ENCODE measurements at regions not wholly inside any gene's neighbourhood (a gene's known extent, or its start where the extent isn't known, plus 50 kb on each side); places are given as distances from the start of the nearest gene placed in this dataset.

DNA sequence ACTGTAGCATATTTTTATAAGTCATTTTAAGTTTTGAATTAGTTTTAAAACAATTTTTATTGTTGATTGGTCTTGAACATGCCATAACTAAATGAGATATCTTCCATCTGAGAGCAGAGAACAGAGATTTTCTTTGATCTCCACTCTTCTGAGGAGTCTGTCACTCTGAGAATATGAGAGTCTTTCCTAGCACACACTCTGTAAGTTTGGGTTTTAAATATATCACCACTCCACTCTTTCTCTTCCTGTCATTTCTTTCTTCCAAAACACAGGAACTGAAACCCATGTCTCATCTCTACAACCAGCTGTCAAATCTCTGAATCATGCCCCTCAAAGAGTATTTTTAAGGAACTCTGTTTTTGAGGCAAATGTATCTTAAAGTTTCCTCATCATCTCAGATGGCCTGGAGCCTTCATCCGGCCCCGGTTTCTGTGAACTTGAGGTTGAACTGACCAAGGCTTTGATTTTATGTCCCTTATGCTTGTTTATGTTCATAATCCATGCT is 698.2 kb upstream of the SGCG start:
- H3K27me3 ChIP-seq (ENCODE audit: insufficient read depth, low read length) = no peaks in the 10 kb centered on the region
- no peaks in the 10 kb centered on the region for H3K9me3 ChIP-seq (ENCODE audit: low read length)
- H3K4me2 ChIP-seq (ENCODE audit: low read length) = no peak overlapping the region
- no peaks in the 10 kb centered on the region for H3K4me1 ChIP-seq (ENCODE audit: insufficient read depth, low read length, severe bottlenecking)
- no peak overlapping the region for H3K9ac ChIP-seq (ENCODE audit: low read length)
- no peaks in the 10 kb centered on the region for H3K9me2 ChIP-seq (ENCODE audit: low read depth, low read length)
- H3K4me3 ChIP-seq (ENCODE audit: low read depth, low read length, poor library complexity, severe bottlenecking) = no peak overlapping the region
- TF ChIP-seq EZH2 (IDR thresholded peaks at IDR 0.05; ENCODE audit: borderline replicate concordance, low read length) = no peak
- TF ChIP-seq, protein P1, sequence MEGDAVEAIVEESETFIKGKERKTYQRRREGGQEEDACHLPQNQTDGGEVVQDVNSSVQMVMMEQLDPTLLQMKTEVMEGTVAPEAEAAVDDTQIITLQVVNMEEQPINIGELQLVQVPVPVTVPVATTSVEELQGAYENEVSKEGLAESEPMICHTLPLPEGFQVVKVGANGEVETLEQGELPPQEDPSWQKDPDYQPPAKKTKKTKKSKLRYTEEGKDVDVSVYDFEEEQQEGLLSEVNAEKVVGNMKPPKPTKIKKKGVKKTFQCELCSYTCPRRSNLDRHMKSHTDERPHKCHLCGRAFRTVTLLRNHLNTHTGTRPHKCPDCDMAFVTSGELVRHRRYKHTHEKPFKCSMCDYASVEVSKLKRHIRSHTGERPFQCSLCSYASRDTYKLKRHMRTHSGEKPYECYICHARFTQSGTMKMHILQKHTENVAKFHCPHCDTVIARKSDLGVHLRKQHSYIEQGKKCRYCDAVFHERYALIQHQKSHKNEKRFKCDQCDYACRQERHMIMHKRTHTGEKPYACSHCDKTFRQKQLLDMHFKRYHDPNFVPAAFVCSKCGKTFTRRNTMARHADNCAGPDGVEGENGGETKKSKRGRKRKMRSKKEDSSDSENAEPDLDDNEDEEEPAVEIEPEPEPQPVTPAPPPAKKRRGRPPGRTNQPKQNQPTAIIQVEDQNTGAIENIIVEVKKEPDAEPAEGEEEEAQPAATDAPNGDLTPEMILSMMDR (IDR thresholded peaks at IDR 0.05; ENCODE audit: low read length) = no peak
- no peak overlapping the region for H2AFZ ChIP-seq (ENCODE audit: low read length)
- H3K27ac ChIP-seq (ENCODE audit: low read depth, low read length, poor library complexity, severe bottlenecking) = no peak overlapping the region
- H4K20me1 ChIP-seq (ENCODE audit: insufficient read depth, low read length) = no peaks in the 10 kb centered on the region
- no peaks in the 10 kb centered on the region for H3F3A ChIP-seq (ENCODE audit: insufficient read depth, low read length)
- no peaks in the 10 kb centered on the region for H3K79me2 ChIP-seq (ENCODE audit: insufficient read depth, low read length)
- no peaks in the 10 kb centered on the region for H3K36me3 ChIP-seq (ENCODE audit: insufficient read depth, low read length)

DNA sequence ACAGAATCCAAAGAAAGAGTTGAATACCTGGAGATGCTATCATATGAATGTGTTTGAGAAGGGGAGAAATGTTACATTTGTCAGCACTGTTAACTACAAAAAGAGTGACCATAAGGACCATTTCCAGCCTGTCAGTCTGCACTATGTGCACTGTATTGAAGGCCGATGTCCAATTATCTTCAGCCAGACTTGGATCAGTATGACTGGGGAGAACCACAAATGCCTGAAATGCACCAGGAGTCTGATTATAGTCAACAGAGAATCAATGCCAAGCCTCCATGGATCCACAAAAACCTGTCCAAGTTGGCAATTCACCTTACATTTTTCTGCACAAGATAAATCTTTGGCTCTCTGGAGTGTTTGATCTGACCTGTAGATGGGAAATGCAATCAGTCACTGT is 697.5 kb upstream of the SGCG start:
- no peaks in the 10 kb centered on the region for H3K36me3 ChIP-seq (ENCODE audit: insufficient read depth, low read length)
- no peaks in the 10 kb centered on the region for H3K79me2 ChIP-seq (ENCODE audit: insufficient read depth, low read length)
- H3K9me2 ChIP-seq (ENCODE audit: low read depth, low read length) = no peaks in the 10 kb centered on the region
- no peaks in the 10 kb centered on the region for H3K9me3 ChIP-seq (ENCODE audit: low read length)
- H3K27me3 ChIP-seq (ENCODE audit: insufficient read depth, low read length) = no peaks in the 10 kb centered on the region
- H3F3A ChIP-seq (ENCODE audit: insufficient read depth, low read length) = no peaks in the 10 kb centered on the region
- H3K27ac ChIP-seq (ENCODE audit: low read depth, low read length, poor library complexity, severe bottlenecking) = no peak overlapping the region
- H3K4me1 ChIP-seq (ENCODE audit: insufficient read depth, low read length, severe bottlenecking) = no peaks in the 10 kb centered on the region
- TF ChIP-seq EZH2 (IDR thresholded peaks at IDR 0.05; ENCODE audit: borderline replicate concordance, low read length) = no peak
- TF ChIP-seq, protein P1 (IDR thresholded peaks at IDR 0.05; ENCODE audit: low read length) = no peak
- H3K4me2 ChIP-seq (ENCODE audit: low read length) = no peak overlapping the region
- H2AFZ ChIP-seq (ENCODE audit: low read length) = no peak overlapping the region
- H3K9ac ChIP-seq (ENCODE audit: low read length) = no peak overlapping the region
- no peaks in the 10 kb centered on the region for H4K20me1 ChIP-seq (ENCODE audit: insufficient read depth, low read length)
- H3K4me3 ChIP-seq (ENCODE audit: low read depth, low read length, poor library complexity, severe bottlenecking) = no peak overlapping the region

DNA sequence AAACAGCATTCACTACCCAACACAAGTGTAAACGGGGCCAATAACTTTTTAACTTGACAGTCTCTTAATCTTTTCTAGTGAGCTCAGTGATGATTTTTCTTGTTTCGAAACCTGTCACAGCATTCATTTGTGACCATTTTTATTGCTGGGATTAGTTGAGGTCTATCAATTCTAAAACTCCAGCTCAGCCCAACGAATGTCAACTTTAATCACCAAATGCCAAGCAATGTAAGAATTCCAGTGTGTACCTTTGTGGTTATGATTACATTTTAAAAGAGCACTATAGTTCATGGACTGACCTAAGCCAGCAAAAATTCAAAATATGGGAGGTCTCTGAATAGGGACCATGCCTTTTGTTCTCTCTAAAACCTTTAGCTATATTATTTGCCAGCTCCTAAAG is 694.3 kb upstream of the SGCG start:
- no peak for TF ChIP-seq EZH2 (IDR thresholded peaks at IDR 0.05; ENCODE audit: borderline replicate concordance, low read length)
- TF ChIP-seq, protein P1 (IDR thresholded peaks at IDR 0.05; ENCODE audit: low read length) = no peak
- Histone ChIP-seq H3F3A (ENCODE audit: insufficient read depth, low read length) (no peaks in the 10 kb centered on the region), H3K4me1 (ENCODE audit: insufficient read depth, low read length, severe bottlenecking) (no peaks in the 10 kb centered on the region), H3K36me3 (ENCODE audit: insufficient read depth, low read length) (no peaks in the 10 kb centered on the region), H2AFZ (ENCODE audit: low read length) (no peak overlapping the region), H4K20me1 (ENCODE audit: insufficient read depth, low read length) (no peaks in the 10 kb centered on the region), H3K27me3 (ENCODE audit: insufficient read depth, low read length) (no peaks in the 10 kb centered on the region), H3K79me2 (ENCODE audit: insufficient read depth, low read length) (no peaks in the 10 kb centered on the region), H3K9ac (ENCODE audit: low read length) (no peak overlapping the region), H3K9me3 (ENCODE audit: low read length) (no peaks in the 10 kb centered on the region), H3K9me2 (ENCODE audit: low read depth, low read length) (no peaks in the 10 kb centered on the region), H3K27ac (ENCODE audit: low read depth, low read length, poor library complexity, severe bottlenecking) (no peak overlapping the region), H3K4me3 (ENCODE audit: low read depth, low read length, poor library complexity, severe bottlenecking) (no peak overlapping the region), H3K4me2 (ENCODE audit: low read length) (no peak overlapping the region)
